IPS-NIHi7 (cell line): ENCODE measurements at regions not wholly inside any gene's neighbourhood (a gene's known extent, or its start where the extent isn't known, plus 50 kb on each side); places are given as distances from the start of the nearest gene placed in this dataset.
"Not testable (repeated sequence)": the region's sequence is repeated elsewhere in the genome, so short reads cannot be mapped to it uniquely, and the experiment has no call there.

ENCODE experiments used
- DNase-seq: peaks from one replicate; pipeline ENCODE4 v3.0.0; 2012; ENCODE audit warnings: mixed read lengths; ENCODE audit errors: extremely low spot score

- DNase-seq, result no peak
These were observed 243.6 kb upstream of the ONECUT1 start for GRCh38 chr15:53033709-53034108.

- no peak for DNase-seq
These were observed 241.3 kb upstream of the ONECUT1 start for GRCh38 chr15:53031469-53031868.

- no peak for DNase-seq
These were observed 232.7 kb upstream of the ONECUT1 start for GRCh38 chr15:53022788-53023187.

GRCh38 chr15:53013329-53013728, 223.2 kb upstream of the ONECUT1 start:
- DNase-seq, result no peak

GRCh38 chr15:53011779-53012178, 221.6 kb upstream of the ONECUT1 start:
- DNase-seq, result not testable (repeated sequence)

- no peak for DNase-seq
These were observed 219.0 kb upstream of the ONECUT1 start for GRCh38 chr15:53009093-53009492.

- no peak for DNase-seq
These were observed 210.3 kb upstream of the ONECUT1 start for GRCh38 chr15:53000409-53000808.

GRCh38 chr15:52997123-52997522, 207.0 kb upstream of the ONECUT1 start:
- DNase-seq, result no peak

- DNase-seq, result no peak
These were observed 204.2 kb upstream of the ONECUT1 start for GRCh38 chr15:52994290-52994689.

GRCh38 chr15:52984507-52984906, 194.4 kb upstream of the ONECUT1 start:
- DNase-seq, result no peak

GRCh38 chr15:52980446-52980845, 190.3 kb upstream of the ONECUT1 start:
- no peak for DNase-seq

- DNase-seq, result no peak
These were observed 186.5 kb upstream of the ONECUT1 start for GRCh38 chr15:52976516-52977075.

GRCh38 chr15:52975941-52976449, 185.9 kb upstream of the ONECUT1 start:
- DNase-seq, result no peak

GRCh38 chr15:52963865-52964264, 173.7 kb upstream of the ONECUT1 start:
- DNase-seq, result no peak

GRCh38 chr15:52960283-52960682, 170.1 kb upstream of the ONECUT1 start:
- DNase-seq, result no peak

- DNase-seq, result no peak
These were observed 153.6 kb upstream of the ONECUT1 start for GRCh38 chr15:52943746-52944145.

- no peak for DNase-seq
These were observed 146.4 kb upstream of the ONECUT1 start for GRCh38 chr15:52936489-52936888.

GRCh38 chr15:52925130-52925529, 135.0 kb upstream of the ONECUT1 start:
- no peak for DNase-seq

GRCh38 chr15:52924630-52925029, 134.5 kb upstream of the ONECUT1 start:
- no peak for DNase-seq

GRCh38 chr15:52923626-52924025, 133.5 kb upstream of the ONECUT1 start:
- DNase-seq, result no peak

GRCh38 chr15:52922871-52923270, 132.7 kb upstream of the ONECUT1 start:
- DNase-seq, result no peak

- DNase-seq, result no peak
These were observed 122.0 kb upstream of the ONECUT1 start for GRCh38 chr15:52912172-52912571.

- no peak for DNase-seq
These were observed 103.2 kb upstream of the ONECUT1 start for GRCh38 chr15:52893338-52893737.

- DNase-seq, result no peak
These were observed 89.8 kb upstream of the ONECUT1 start for GRCh38 chr15:52879904-52880303.
